NCI-H345 treated with DMSO at 0.1 percent for 48 hours (cell line): ENCODE measurements at regions not wholly inside any gene's neighbourhood (a gene's known extent, or its start where the extent isn't known, plus 50 kb on each side); places are given as distances from the start of the nearest gene placed in this dataset.
"Not testable (repeated sequence)": the region's sequence is repeated elsewhere in the genome, so short reads cannot be mapped to it uniquely, and the experiment has no call there.

Experiments used
- DNase-seq: peaks from one replicate; lab custom pipeline; 2025; ENCODE audit not compliant: unreplicated experiment; lab: John Stamatoyannopoulos, UW

DNA sequence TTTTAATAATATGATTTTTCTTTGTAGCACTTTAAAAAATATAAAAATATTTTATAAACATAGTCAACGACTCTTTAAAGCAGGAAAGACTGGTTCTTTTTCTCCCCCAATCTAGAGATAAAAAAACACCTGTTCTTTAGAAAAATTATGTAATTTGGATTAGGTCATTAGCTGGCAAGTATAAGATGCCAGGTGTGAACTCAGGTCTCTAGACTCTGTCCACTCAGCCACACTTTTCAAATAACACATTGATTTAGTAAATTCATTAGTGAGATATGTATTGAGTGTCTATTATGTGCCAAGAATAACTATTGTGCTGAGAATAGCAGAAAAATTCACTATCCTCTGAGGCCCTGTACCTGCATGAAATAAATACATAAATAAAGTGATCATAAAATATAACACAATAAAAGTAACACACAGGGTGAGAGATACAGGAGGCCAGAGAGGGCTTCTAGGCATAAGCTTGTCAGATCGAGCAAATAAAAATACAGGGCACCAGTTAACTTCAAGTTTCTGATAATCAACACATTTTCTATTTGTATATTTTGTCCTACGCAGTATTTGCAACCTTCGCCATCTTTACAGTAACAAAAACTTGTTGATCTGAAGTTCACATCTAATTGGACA, 867.1 kb upstream of the GBE1 start:
- DNase-seq, result no peak

DNA sequence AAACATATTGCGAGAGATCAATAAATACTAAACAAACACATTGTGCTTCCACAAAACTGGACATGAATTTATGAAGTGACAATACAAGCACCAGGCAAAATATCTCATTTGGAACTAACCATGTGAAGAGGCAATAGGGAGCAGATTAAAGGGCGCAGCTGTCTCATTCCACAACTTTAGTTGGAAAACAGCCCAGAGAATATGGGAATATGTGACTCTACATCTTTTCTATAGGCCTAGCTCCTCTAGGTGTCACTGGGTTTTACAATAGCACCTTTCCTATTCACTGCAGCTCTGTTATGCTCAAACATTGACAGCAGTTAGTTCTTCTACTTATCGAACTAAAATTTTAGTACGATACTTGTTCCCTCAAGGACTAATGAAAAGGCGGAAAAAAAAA, 866.3 kb upstream of the GBE1 start:
- no peak for DNase-seq

- DNase-seq, result not testable (repeated sequence)
These were observed 859.3 kb upstream of the GBE1 start for GRCh38 chr3:82620744-82621143.

DNA sequence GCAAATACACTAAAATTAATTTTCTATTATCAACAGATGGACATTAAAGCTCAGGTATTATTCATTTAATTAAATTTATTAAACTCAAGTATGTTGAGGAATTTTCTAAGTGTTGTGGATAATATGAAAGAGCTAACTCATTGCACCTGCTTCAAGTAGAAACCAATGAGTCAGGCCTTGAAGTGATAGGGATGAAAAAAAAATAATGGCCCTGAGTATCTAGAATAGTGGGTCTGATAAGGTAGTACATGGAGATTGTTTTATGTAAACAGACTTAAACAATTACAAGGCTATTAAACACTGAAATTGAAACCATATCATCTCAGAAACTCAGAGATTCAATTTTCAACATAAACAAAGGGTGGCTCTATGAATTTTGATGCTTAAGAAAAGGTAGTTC, 857.1 kb upstream of the GBE1 start:
- DNase-seq, result no peak

GRCh38 chr3:82610236-82610635, 848.8 kb upstream of the GBE1 start:
- DNase-seq, result no peak

GRCh38 chr3:82607391-82607790, 845.9 kb upstream of the GBE1 start:
- DNase-seq, result no peak

DNA sequence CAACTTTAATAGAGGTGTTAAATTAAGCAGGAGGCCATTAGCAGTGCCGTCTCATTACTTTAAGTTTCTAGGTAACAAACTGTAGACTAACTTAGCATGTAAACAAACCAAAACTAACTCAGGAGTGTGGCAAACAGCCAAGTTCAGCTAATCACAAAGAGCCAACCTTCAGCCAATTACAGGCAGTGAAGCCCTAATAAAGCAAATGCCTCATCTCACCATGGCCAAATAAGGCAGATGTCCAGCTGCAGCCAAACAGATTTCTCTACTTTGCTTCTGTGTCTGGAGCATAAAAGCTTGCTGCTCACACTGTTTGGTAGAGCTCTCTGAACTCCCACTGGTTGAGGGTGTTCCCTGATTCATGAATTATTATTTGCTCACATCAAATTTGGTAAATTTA, 835.4 kb upstream of the GBE1 start:
- no peak for DNase-seq

DNA sequence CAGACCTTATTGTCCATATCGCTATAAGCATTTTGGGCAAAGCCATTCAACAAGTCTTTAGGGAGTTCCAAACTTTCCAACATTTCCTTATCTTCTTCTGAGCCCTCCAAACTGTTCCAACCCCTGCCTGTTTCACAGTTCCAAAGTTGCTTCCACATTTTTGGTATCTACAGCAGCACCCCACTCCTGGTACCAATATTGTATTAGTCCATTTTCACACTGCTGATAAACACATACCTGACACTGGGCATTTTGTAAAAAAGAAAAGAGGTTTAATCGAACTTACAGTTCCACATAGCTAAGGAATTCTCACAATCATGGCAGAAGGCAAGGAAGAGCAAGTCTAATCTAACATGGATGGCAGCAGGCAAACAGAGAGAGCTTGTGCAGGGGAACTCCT, 834.1 kb upstream of the GBE1 start:
- DNase-seq, result no peak

GRCh38 chr3:82587174-82587573, 825.7 kb upstream of the GBE1 start:
- no peak for DNase-seq

DNA sequence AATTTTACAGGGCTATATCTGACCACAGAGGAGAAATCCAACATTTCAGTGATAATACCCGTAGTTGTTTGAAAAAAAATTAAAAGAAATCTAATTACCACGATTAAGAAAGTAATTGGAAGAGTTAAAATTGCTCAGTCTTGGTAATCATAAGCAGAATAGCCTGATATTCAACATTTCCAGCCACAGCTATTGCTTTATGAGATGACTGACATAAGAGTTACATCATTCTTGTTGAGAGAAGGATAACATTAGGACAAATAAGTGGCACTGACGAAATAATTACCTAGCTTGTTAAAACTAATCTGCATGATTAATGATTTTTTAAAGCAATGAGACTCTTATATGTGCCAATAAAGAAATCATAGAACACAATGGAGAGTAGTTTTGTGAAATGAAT, 825.0 kb upstream of the GBE1 start:
- DNase-seq, result no peak

GRCh38 chr3:82586002-82586401, 824.6 kb upstream of the GBE1 start:
- DNase-seq, result not testable (repeated sequence)

DNA sequence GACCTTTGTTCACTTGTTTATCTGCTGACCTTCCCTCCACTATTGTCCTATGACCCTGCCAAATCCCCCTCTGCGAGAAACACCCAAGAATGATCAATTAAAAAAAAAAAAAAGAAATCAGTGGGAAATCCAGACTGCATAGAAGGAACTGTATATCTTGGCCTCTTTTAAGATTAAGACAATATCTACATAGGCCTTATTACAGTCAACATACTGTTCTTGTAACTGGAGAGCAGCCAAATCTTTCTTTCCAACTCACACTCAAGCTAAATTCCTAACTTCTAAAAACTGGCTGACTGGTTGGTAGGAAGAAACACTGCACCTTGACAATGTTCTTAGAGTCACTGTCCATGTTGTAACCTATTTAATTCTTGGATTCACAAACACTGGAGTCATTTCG, 824.1 kb upstream of the GBE1 start:
- not testable (repeated sequence) for DNase-seq

DNA sequence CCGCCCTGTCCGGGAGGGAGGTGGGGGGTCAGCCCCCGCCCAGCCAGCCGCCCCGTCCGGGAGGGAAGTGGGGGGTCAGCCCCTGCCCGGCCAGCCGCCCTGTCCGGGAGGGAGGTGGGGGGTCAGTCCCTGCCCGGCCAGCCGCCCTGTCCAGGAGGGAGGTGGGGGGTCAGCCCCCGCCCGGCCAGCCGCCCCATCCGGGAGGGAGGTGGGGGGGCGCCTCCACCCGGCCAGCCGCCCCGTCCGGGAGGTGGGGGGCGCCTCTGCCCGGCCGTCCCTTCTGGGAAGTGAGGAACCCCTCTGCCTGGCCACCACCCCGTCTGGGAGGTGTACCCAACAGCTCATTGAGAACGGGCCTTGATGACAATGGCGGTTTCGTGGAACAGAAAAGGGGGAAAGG, 823.4 kb upstream of the GBE1 start:
- not testable (repeated sequence) for DNase-seq

DNA sequence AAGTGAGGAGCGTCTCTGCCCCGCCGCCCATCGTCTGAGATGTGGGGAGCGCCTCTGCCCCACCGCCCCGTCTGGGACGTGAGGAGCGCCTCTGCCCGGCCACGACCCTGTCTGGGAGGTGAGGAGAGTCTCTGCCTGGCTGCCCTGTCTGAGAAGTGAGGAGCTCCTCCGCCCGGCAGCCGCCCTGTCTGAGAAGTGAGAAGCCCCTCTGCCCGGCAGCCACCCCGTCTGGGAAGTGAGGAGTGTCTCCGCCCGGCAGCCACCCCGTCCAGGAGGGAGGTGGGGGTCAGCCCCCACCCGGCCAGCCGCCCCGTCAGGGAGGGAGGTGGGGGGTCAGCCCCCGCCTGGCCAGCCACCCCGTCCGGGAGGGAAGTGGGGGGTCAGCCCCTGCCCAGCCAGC, 823.0 kb upstream of the GBE1 start:
- DNase-seq, result not testable (repeated sequence)

GRCh38 chr3:82581350-82581749, 819.9 kb upstream of the GBE1 start:
- DNase-seq, result no peak

DNA sequence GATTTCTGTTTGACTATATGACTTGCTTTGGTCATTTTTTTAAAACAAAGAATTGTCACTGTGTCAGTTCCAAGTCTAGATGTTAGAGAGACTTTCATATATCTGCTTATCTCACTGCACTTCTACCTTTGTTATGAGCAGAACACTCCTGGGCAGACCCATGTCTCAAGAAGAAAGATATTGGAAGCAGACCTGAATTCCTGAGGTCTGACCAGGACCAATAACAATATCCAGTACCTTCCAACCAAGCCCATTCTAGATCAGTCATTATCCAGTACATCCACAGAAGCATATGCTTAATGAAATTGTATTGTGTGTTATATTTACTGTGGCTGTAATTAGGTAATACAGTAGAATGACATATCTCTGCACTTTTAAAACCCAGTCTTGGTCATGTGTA, 811.3 kb upstream of the GBE1 start:
- no peak for DNase-seq

GRCh38 chr3:82568776-82569338, 807.4 kb upstream of the GBE1 start:
- DNase-seq, result no peak

DNA sequence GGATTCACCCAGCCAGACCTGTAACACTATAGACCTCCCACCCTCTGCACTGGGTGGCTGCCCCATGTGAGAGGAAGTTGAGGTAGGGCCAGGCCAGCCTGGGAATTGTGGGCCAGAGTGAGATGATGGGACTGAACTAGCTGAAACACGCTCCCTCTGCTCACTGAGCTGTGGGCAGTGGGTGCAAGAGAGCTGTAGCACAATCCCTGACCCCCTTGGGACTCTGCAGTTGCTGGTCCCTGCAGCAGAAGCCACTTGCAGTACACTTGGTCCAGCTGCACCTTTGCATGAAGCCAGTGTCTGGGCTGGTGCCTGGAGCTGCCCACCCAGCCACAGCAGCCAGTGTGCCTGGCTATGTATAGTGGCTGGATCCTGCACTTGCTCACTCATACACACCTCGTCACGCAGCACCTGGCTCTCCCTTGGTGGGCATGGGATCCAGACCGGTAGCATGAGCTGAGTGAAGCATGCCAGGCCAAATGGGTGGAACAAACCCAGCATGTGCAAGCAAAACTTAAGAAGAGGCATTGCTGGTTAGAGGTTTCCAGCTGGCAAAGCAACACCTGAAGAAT, 805.7 kb upstream of the GBE1 start:
- no peak for DNase-seq

- no peak for DNase-seq
These were observed 801.5 kb upstream of the GBE1 start for GRCh38 chr3:82562896-82563295.

DNA sequence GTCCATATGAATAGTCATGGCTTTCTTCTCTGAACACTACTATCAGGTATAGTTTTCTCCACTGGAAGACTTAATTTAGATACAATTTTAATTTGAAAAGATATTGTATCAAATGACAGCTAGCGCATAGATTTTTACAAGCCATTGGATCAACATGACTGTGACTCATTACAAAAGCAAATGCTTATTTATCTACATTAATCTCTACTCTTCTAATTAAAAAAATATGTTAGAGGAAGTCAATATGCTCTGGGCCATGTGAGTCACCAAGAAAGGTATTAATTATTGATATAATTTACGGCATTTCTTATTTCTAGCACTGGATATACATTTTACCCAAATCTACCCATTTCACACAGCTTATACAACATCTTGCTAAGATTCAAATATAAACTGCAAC, 800.3 kb upstream of the GBE1 start:
- no peak for DNase-seq

DNA sequence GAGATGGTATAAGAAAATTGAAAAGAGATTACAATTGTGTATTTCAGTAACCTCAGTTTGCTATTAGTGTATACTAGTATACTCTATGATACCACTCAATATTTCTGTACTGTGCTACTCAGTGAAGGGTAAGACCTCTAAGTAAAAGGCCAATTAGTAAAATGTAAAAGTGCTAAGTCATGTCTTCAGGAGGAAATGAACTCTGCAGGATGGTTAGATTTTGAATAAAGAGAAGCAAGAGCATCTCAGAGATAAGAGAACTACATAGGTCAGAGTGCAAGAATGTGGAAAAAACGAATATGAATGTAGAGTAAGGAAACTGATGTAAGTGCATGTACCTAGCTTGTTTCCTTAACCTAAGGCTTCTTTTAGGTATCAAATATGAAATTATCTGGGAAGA, 796.6 kb upstream of the GBE1 start:
- DNase-seq, result no peak

- DNase-seq, result no peak
These were observed 794.7 kb upstream of the GBE1 start for GRCh38 chr3:82556113-82556512.

DNA sequence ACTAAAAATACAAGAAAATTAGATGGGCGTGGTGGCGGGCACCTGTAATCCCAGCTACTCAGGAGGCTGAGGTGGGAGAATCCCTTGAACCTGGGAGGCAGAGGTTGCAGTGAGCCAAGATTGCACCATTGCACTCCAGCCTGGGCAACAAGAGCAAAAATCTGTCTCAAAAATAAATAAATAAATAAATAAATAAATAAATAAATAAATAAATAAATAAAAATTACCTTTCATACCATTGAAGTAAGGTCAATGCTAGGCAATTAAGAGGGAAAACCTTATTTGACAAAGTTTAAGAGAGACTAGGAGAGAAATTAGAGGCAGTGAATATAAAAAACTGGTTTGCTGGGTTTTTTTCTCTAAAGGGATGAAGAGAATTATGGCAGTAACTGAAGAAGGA, 781.1 kb upstream of the GBE1 start:
- not testable (repeated sequence) for DNase-seq
